SJSA1 (cell line): ENCODE measurements at regions not wholly inside any gene's neighbourhood (a gene's known extent, or its start where the extent isn't known, plus 50 kb on each side); places are given as distances from the start of the nearest gene placed in this dataset.

Experiments used
- DNase-seq, 2 experiments: peaks; one replicate each; pipeline ENCODE4 v3.0.0-alpha.2; 2015 to 2020; ENCODE audit warnings: low spot score in 2 of 2, low read depth in 1 of 2
- H3K27ac ChIP-seq: fragments of 250-450 bp; sonication (Bioruptor Pico); 2 replicates; pipeline ENCODE4 v1.5.1; 2020; ENCODE audit warnings: mild to moderate bottlenecking, moderate library complexity
- H3K27me3 ChIP-seq: fragments of 250-450 bp; sonication (Bioruptor Pico); replicated peaks from 2 replicates; pipeline ENCODE4 v1.5.1; 2020; ENCODE audit warnings: mild to moderate bottlenecking, moderate library complexity
- H3K36me3 ChIP-seq: fragments of 250-450 bp; sonication (Bioruptor Pico); 2 replicates; pipeline ENCODE4 v1.5.1; 2020; ENCODE audit warnings: mild to moderate bottlenecking
- H3K4me1 ChIP-seq: fragments of 250-450 bp; sonication (Bioruptor Pico); replicated peaks from 2 replicates; pipeline ENCODE4 v1.6.1; 2021; ENCODE audit warnings: mild to moderate bottlenecking
- H3K4me3 ChIP-seq: fragments of 250-450 bp; sonication (Bioruptor Pico); 2 replicates; pipeline ENCODE4 v1.5.1; 2020; ENCODE audit warnings: mild to moderate bottlenecking
- H3K9me3 ChIP-seq: fragments of 250-450 bp; sonication (Bioruptor Pico); replicated peaks from 2 replicates; pipeline ENCODE4 v1.5.1; 2020; ENCODE audit warnings: mild to moderate bottlenecking

DNA sequence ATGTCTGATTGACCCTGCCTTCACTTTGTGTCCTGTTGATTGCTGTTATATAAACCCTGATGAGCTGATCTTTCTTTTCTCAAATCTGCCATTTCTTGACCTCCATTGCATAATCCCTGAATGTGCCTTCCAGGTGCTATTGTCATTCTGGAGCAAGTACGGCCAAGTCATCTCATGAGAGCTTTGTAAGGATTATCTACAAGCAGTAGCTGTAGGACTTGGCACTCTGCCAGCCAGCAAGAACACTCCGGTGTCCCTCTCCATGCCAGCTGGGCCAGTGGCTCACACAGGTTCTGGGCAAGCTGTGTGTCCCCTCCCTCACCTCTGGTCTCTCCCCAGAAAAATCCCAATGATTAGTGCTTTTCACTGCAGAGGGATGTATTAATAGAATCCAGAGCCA lies 348.1 kb downstream of the FOXO1 start:
- no peaks in the 10 kb centered on the region for H3K9me3 ChIP-seq
- no peaks in the 10 kb centered on the region for H3K36me3 ChIP-seq

DNA sequence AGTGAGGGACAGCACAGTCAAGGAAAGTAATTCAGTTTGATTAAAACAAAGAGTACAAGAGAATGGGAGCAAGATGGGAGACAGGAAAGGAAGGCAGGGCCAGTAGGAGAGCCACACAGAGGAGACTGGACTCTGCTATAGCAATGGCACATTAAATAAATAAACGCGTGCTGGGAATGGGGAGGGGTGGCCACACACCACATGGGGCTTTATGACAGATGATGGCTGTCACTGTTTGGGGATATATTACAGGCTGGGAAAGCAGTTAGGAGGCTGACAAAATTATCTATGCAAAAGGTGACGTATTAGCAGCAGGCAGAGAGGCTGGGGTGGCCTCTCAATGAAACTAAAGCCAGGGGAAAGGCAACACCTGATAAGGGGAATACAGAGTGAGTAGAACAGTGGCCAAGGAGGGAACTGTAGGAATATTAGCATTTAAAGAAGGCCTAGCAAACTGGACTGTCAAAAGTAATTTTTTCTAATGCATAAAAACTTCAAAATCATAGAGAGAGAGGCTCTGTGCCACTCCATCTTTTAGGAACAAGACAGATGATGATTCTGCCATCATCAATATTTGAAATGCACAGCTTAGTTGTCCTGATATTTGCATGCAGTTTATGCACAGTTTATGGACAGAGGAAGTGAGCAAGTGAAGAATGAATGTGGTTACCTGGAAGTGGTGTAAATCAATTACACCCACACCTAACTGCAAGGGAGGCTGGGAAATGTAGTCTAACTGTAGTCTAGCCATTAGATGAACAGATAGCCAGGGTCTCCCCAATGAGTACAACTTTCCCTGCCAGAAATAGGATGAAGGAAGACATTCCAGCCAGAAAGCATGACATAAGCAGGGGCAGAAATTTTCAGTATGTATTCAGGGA lies 346.5 kb downstream of the FOXO1 start:
- no peaks in the 10 kb centered on the region for H3K27me3 ChIP-seq
- no peak overlapping the region for H3K27ac ChIP-seq
- no peak overlapping the region for H3K4me3 ChIP-seq
- no peaks in the 10 kb centered on the region for H3K4me1 ChIP-seq
- no peaks in the 10 kb centered on the region for H3K36me3 ChIP-seq
- no peaks in the 10 kb centered on the region for H3K9me3 ChIP-seq
- no peak for DNase-seq

More for the DNA sequence above, 348.1 kb downstream of the FOXO1 start:
- Histone ChIP-seq H3K4me3 (no peak overlapping the region), H3K27ac (no peak overlapping the region), H3K27me3 (no peaks in the 10 kb centered on the region), H3K4me1 (no peaks in the 10 kb centered on the region)
- peak in 1 of 2 experiments; percentile 4 for DNase-seq

DNA sequence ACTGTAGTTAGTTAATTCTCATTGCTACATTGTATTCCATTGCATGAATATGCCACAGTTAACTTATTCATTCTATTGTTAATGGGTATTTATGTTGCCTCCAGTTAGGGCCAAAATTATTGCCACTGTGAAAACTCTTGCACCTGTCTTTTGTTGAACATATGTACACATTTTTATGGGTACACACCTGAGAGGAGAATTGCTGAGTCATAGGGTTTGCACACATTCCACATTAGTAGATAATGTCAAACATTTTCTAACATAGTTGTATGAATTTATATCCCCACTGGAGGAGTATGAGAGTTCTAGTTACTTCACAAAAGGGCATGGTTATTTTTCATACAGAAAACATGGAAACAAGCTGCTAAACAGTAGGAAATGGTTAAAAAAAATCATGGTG lies 338.4 kb downstream of the FOXO1 start:
- H3K27ac ChIP-seq: no peak overlapping the region
- DNase-seq: no peak
- no peaks in the 10 kb centered on the region for H3K4me1 ChIP-seq
- no peaks in the 10 kb centered on the region for H3K27me3 ChIP-seq
- H3K9me3 ChIP-seq: no peaks in the 10 kb centered on the region
- no peaks in the 10 kb centered on the region for H3K36me3 ChIP-seq
- H3K4me3 ChIP-seq: no peak overlapping the region

DNA sequence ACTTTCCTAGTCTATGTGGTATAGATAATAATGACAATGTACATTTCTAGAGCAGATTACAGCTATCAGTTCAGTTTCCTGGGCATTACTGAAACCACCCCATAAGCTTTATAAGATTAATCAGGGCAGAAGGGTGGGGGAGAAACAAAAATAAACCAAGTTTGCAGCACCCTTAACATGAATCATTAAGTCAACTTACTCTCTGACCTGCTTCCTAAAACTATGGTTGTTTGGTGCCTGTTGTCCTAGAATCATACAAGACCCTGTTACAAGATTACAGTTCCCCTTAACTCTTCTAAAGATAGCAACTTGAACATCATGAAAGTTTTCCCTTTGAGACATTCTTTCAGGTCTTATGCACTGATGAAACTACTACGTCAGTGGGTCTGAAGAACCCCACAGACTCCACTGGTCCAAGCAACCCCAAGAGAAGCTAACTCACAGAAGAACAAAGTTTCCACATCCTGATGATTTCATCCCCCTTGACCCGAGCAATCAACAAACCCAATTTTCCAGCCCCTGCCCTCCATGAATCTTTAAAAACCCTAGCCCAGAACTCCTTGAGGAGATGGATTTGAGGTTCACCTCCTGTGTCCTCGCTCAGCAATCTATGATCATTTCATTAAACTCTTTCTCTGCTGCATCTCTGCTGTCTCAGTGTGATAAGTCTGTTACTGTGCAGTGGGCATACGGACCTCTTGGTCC lies 336.5 kb downstream of the FOXO1 start:
- Histone ChIP-seq H3K27ac (no peak overlapping the region), H3K36me3 (no peaks in the 10 kb centered on the region), H3K4me3 (no peak overlapping the region), H3K4me1 (no peaks in the 10 kb centered on the region), H3K9me3 (no peaks in the 10 kb centered on the region), H3K27me3 (no peaks in the 10 kb centered on the region)
- DNase-seq: no peak

DNA sequence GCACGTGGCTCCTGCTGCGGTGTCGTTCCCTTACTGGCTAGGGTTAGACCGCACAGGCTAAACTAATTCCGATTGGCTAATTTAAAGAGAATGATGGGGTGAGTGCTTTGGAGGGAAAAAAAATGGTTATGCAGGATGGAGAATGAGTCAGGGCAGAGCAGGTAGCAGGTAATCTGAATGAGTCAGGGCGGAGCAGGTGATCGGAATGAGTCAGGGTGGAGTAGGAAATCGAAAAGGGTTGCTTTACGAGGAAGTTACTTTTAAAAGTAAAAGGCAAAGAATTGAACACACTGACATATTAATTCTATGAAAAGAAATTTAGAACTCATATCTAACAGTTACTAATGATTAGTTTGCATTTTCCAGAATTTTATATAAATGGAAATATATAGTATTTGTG lies 335.5 kb downstream of the FOXO1 start:
- no peak for DNase-seq
- Histone ChIP-seq H3K4me3 (no peak overlapping the region), H3K27me3 (no peaks in the 10 kb centered on the region), H3K9me3 (no peaks in the 10 kb centered on the region), H3K36me3 (no peaks in the 10 kb centered on the region), H3K27ac (no peak overlapping the region), H3K4me1 (no peaks in the 10 kb centered on the region)

DNA sequence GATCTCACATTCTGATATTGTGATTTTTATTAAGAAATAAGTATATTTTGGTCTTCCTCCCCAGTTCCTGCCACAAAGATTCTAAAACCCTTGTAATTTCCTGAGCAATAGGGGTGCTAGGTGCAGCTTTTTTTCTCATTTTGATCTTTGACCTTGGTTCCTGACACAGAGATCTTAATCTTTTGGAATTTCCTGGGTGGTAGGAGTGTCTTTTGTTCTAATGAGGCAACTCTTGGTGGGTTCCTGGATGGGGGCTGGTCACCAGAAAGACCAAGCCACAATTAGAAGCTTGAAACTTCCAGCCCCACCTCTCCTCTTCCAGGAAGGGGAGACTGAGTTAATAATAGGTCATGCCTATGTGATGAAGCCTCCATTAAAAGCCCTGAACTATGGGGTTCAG lies 334.6 kb downstream of the FOXO1 start:
- Histone ChIP-seq H3K9me3 (no peaks in the 10 kb centered on the region), H3K4me3 (no peak overlapping the region), H3K27me3 (no peaks in the 10 kb centered on the region), H3K4me1 (no peaks in the 10 kb centered on the region), H3K27ac (no peak overlapping the region), H3K36me3 (no peaks in the 10 kb centered on the region)
- no peak for DNase-seq

DNA sequence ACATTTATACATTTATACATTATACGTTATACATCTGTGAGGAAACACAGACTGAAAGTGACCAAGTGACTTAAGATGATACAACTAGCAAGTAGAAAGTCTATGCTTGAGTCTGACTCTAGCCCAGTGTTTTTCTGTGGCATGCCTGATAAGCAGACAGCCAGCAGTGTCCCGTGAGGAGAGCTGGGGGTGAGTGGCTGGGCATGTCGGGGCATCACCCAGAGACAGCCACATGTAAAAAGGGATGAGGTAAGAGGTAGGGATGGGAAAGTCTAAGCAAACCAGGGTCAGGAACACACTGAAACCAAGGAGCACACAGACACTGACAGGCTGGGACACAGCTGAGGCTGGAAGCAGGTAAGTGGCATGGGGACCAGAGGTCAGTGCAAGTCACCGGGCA lies 333.2 kb downstream of the FOXO1 start:
- H3K9me3 ChIP-seq: no peaks in the 10 kb centered on the region
- H3K36me3 ChIP-seq: no peaks in the 10 kb centered on the region
- H3K27me3 ChIP-seq: no peaks in the 10 kb centered on the region
- no peak for DNase-seq
- no peaks in the 10 kb centered on the region for H3K4me1 ChIP-seq
- H3K27ac ChIP-seq: no peak overlapping the region
- H3K4me3 ChIP-seq: no peak overlapping the region

DNA sequence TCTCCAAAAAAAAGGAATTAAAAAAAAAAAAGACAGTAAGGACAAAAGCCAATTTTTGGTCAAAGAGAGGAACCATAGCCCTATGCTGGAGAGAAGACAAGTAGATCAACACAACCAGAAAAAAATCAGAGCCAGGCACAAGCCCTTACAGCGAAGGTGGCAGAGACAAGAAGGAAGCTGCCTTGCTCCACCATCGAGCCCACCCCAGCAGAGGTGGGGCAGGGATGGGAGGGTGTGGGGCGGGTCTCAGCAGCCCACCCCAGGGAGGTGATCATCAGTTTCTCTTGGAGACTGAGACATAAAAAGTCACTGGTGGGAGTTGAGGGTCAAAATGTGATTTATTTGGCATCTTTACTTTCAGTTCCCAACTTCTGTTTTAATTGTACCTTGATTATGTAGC lies 332.4 kb downstream of the FOXO1 start:
- Histone ChIP-seq H3K4me3 (no peak overlapping the region), H3K9me3 (no peaks in the 10 kb centered on the region), H3K27ac (no peak overlapping the region), H3K36me3 (no peaks in the 10 kb centered on the region), H3K4me1 (no peaks in the 10 kb centered on the region), H3K27me3 (no peaks in the 10 kb centered on the region)
- no peak for DNase-seq

DNA sequence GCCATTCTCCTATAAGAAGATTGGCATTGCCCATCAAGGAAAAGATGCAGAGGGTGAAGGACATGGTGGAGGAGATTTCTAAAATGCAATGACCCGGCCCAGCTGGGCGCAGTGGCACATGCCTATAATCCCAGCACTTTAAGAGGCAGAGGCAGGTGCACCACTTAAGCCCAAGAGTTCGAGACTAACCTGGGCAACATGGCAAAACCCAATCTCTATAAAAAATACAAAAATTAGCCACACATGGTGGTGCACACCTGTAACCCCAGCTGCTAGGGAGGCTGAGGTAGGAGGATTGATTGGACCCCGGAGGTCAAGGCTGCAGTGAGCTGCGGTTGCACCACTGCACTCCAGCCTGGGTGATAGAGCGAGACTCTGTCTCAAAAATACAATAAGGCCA lies 331.8 kb downstream of the FOXO1 start:
- Histone ChIP-seq H3K9me3 (no peaks in the 10 kb centered on the region), H3K36me3 (no peaks in the 10 kb centered on the region), H3K4me3 (no peak overlapping the region), H3K4me1 (no peaks in the 10 kb centered on the region), H3K27ac (no peak overlapping the region), H3K27me3 (no peaks in the 10 kb centered on the region)
- no peak for DNase-seq

DNA sequence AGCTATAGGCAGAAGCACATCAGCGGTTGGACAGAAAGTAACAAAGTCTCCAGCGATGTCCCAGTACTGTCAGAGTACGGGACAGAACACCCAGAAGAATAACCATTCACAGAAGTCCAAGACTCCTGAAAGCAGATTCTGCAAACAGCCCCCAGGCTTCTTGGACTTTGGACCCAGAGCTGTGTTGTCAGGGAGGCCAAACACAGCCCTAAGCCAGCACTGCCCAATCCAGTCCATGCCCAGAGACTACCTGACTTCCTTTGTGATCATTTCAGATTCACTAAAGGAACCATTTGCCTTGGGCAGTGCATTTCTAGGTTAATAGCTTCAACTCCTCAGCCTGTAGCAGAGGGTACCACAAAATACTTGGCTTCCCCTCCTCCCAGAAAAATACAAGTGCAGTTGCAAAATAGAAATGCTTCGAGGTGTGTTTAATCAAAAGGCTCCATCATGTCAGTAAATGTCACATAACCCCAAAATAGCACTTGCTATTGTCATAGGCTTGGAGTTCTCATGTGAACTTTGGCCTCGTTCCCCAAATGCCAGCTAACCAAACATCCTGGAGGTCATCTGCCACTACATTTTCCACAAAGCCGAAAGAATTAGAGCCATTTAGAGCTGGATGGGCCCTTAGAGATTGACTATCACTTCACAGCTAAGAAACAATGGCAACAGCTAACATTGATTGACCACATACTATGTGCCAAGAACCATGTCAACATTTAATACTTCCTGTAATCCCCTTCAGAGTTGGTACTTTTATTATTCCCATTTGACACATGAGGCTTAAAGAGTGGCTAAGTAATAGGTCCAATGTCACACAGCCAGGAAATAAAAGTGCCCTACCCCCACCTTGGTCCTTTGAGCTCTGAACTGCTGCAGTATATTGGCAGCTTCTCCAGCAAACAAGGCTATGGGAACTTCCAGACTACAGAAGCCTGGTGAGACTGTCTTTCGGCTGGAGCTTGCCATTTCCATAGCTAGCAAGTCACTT lies 329.9 kb downstream of the FOXO1 start:
- no peak overlapping the region for H3K27ac ChIP-seq
- H3K27me3 ChIP-seq: no peaks in the 10 kb centered on the region
- H3K4me1 ChIP-seq: peaks cover 17% of the 10 kb centered on the region
- no peaks in the 10 kb centered on the region for H3K36me3 ChIP-seq
- H3K9me3 ChIP-seq: no peaks in the 10 kb centered on the region
- DNase-seq: no peak
- no peak overlapping the region for H3K4me3 ChIP-seq

DNA sequence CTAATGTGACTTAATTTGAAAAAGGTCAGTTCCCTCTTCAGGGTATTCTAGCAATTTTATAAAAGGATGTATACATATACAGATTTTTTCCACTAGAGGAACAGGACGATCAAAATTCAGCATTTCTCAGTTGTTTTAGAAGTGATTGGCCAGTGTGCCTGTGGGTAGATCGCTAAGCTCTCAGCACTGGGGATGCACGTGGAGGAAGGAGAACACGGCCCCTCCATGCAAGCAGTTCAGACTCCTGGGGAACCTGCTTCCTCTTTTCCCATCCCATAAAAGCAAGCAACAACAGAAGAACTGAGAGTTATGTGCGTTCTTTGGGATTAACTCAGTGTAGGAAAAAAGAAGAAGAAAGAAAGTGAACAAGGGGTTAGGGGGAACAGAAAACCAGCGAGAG lies 328.8 kb downstream of the FOXO1 start:
- peaks cover 23% of the 10 kb centered on the region for H3K4me1 ChIP-seq
- no peaks in the 10 kb centered on the region for H3K36me3 ChIP-seq
- DNase-seq: no peak
- H3K9me3 ChIP-seq: no peaks in the 10 kb centered on the region
- no peak overlapping the region for H3K4me3 ChIP-seq
- no peak overlapping the region for H3K27ac ChIP-seq
- H3K27me3 ChIP-seq: no peaks in the 10 kb centered on the region

DNA sequence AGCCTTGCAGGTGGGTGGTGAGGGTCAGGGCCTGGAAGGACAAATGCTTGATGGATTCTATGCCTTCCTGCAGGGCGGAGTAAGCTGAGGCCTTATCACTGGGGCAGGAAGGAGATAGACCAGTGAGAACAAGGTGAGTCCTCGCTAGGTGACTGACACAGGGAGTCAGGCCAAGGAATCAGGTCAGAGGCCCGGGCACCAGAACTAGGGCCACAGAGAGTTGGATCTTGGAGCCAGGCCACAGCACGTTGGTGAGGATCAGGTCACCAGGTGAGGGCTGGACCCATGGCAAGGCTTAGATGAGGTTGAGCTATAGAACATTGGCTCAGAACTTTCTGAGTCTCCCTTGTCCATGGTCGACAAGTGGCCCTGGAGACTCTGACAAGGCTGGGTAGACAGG lies 328.2 kb downstream of the FOXO1 start:
- Histone ChIP-seq H3K27me3 (no peaks in the 10 kb centered on the region), H3K36me3 (no peaks in the 10 kb centered on the region)
- no peak for DNase-seq

DNA sequence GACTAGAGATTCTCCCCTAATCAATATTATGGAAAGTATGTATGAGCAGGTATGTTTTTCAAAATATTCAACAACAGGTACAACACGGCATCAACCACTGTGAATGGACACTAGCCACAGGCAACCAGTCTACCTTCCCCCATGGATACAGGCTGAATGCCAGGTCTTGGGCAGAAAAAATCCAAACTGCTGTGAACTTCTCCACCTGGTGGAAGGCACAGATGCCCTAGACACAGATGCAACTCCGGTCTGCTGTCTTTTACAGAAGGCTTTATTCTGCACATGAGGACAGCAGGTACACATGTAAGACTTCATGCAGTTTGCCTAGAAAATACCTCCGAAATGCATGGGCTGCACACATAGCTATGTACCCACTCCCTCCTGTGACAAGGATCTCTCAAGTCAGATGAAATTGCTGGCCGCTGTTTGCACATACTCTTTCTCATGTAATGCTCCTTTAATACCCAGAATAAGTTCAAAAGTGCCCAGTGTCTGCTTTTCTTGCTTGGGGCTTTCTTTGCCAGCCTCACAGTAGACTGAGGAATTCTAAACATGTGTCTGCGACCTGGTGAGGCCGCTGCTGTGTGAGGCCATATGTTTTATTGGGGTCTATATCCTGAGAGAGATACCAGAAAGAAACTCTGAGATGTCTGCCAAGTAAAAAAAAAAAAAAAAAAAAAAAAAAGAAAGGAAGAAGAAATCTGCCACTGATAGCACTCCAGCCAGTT lies 325.9 kb downstream of the FOXO1 start:
- Histone ChIP-seq H3K27me3 (no peaks in the 10 kb centered on the region), H3K4me3 (no peak overlapping the region), H3K27ac (peak overlapping the region; percentile 53; the same call in 1 of the 2 replicates), H3K4me1 (peaks cover 23% of the 10 kb centered on the region), H3K36me3 (no peaks in the 10 kb centered on the region), H3K9me3 (no peaks in the 10 kb centered on the region)
- peak in 1 of 2 experiments; percentile 48 for DNase-seq

More for the DNA sequence above, 328.2 kb downstream of the FOXO1 start:
- peaks cover 23% of the 10 kb centered on the region for H3K4me1 ChIP-seq
- H3K9me3 ChIP-seq: no peaks in the 10 kb centered on the region
- H3K27ac ChIP-seq: no peak overlapping the region
- H3K4me3 ChIP-seq: no peak overlapping the region
